Trophoblast cell (in vitro differentiated cells and primary cell): ENCODE measurements at regions not wholly inside any gene's neighbourhood (a gene's known extent, or its start where the extent isn't known, plus 50 kb on each side); places are given as distances from the start of the nearest gene placed in this dataset.

Experiments used
- DNase-seq, 2 donors: peaks; one replicate each; pipeline ENCODE4 v3.0.0-alpha.2; 2016
- H2AFZ ChIP-seq: 2 replicates; pipeline ENCODE4 v1.6.1; 2013; ENCODE audit warnings: low read length, moderate library complexity, mild to moderate bottlenecking; ENCODE audit not compliant: insufficient read depth, poor library complexity
- H2AK5ac ChIP-seq: 2 replicates; pipeline ENCODE4 v1.6.1; 2013; ENCODE audit warnings: mild to moderate bottlenecking, low read length
- H2BK120ac ChIP-seq: 2 replicates; pipeline ENCODE4 v1.6.1; 2013; ENCODE audit warnings: low read length, mild to moderate bottlenecking, moderate library complexity; ENCODE audit not compliant: insufficient read depth, poor library complexity
- H2BK12ac ChIP-seq: 2 replicates; pipeline ENCODE4 v1.6.1; 2013; ENCODE audit warnings: mild to moderate bottlenecking, low read length, moderate library complexity
- H2BK5ac ChIP-seq: 2 replicates; pipeline ENCODE4 v1.6.1; 2013; ENCODE audit warnings: low read length, low read depth, moderate library complexity, mild to moderate bottlenecking; ENCODE audit not compliant: poor library complexity
- H3K14ac ChIP-seq: 2 replicates; pipeline ENCODE4 v1.6.1; 2013; ENCODE audit warnings: mild to moderate bottlenecking, low read length
- H3K18ac ChIP-seq: 2 replicates; pipeline ENCODE4 v1.6.1; 2013; ENCODE audit warnings: mild to moderate bottlenecking, low read length
- H3K23ac ChIP-seq: 2 replicates; pipeline ENCODE4 v1.6.1; 2013; ENCODE audit warnings: low read length
- H3K27ac ChIP-seq: 2 replicates; pipeline ENCODE4 v1.5.1; 2013; ENCODE audit warnings: low read depth, mild to moderate bottlenecking, inconsistent platforms, low read length, moderate library complexity
- H3K27me3 ChIP-seq: 2 replicates; pipeline ENCODE4 v1.6.1; 2013; ENCODE audit warnings: inconsistent platforms, mild to moderate bottlenecking, low read length, moderate library complexity; ENCODE audit not compliant: insufficient read depth
- H3K36me3 ChIP-seq, 2 experiments: 1 replicate in 1 of 2; 2 replicates in 1 of 2; pipeline ENCODE4 v1.6.1; 2013; ENCODE audit warnings: low read length in 2 of 2, mild to moderate bottlenecking in 2 of 2, moderate library complexity in 1 of 2; ENCODE audit not compliant: insufficient read depth in 2 of 2, control insufficient read depth in 1 of 2
- H3K4ac ChIP-seq: 2 replicates; pipeline ENCODE4 v1.6.1; 2013; ENCODE audit warnings: low read depth, mild to moderate bottlenecking, low read length, moderate library complexity
- H3K4me1 ChIP-seq, 2 experiments: 1 replicate in 1 of 2; 2 replicates in 1 of 2; pipeline ENCODE4 v1.6.1; 2013; ENCODE audit warnings: low read length in 2 of 2, mild to moderate bottlenecking in 2 of 2, moderate library complexity in 1 of 2; ENCODE audit not compliant: insufficient read depth in 2 of 2, control insufficient read depth in 1 of 2
- H3K4me2 ChIP-seq: 2 replicates; pipeline ENCODE4 v1.6.1; 2013; ENCODE audit warnings: inconsistent platforms, mild to moderate bottlenecking, low read length, moderate library complexity
- H3K4me3 ChIP-seq: 2 replicates; pipeline ENCODE4 v1.5.1; 2013; ENCODE audit warnings: mild to moderate bottlenecking, low read depth, low read length, inconsistent platforms
- H3K79me1 ChIP-seq: one replicate; pipeline ENCODE4 v1.6.1; 2013; ENCODE audit warnings: low read length
- H3K79me2 ChIP-seq: 2 replicates; pipeline ENCODE4 v1.6.1; 2013; ENCODE audit warnings: low read length, mild to moderate bottlenecking; ENCODE audit not compliant: control insufficient read depth, insufficient read depth, poor library complexity
- H3K9ac ChIP-seq: 2 replicates; pipeline ENCODE4 v1.6.1; 2013; ENCODE audit warnings: mild to moderate bottlenecking, low read length
- H3K9me3 ChIP-seq: 2 replicates; pipeline ENCODE4 v1.6.1; 2013; ENCODE audit warnings: low read depth, mild to moderate bottlenecking, control low read depth, inconsistent platforms, low read length; ENCODE audit not compliant: insufficient read depth
- H4K12ac ChIP-seq: 2 replicates; pipeline ENCODE4 v1.6.1; 2013; ENCODE audit warnings: low read depth, mild to moderate bottlenecking, low read length, moderate library complexity
- H4K8ac ChIP-seq: 2 replicates; pipeline ENCODE4 v1.6.1; 2013; ENCODE audit warnings: low read depth, mild to moderate bottlenecking, low read length, moderate library complexity
- H4K91ac ChIP-seq: one replicate; pipeline ENCODE4 v1.6.1; 2013; ENCODE audit warnings: low read depth, mild to moderate bottlenecking, low read length, moderate library complexity
- WGBS: extraction: QIAGEN DNeasy Blood & Tissue Kit; methylation state at CpG from one replicate; pipeline ENCODE4 v1.1.7; 2013; ENCODE audit warnings: missing lambda C conversion rate; ENCODE audit not compliant: insufficient read length, insufficient coverage; ENCODE audit errors: extremely low coverage; 5-methylcytosine and 5-hydroxymethylcytosine counted together

GRCh38 chr5:158320178-158320674 lies 461.3 kb upstream of the CLINT1 start:
- H3K23ac ChIP-seq, result no peak overlapping the region
- no CpG with 5 or more reads among the region's 5 CpGs for WGBS

GRCh38 chr5:158317507-158317906 lies 458.6 kb upstream of the CLINT1 start:
- WGBS, result no CpG with 5 or more reads among the region's 4 CpGs
- H3K9me3 ChIP-seq, result no peaks in the 10 kb centered on the region

More at GRCh38 chr5:158320178-158320674, 461.3 kb upstream of the CLINT1 start:
- Histone ChIP-seq H3K79me1 (no peaks in the 10 kb centered on the region), H2AFZ (no peak overlapping the region), H3K9me3 (no peaks in the 10 kb centered on the region), H3K14ac (no peak overlapping the region), H3K27me3 (no peaks in the 10 kb centered on the region), H3K27ac (no peak overlapping the region), H4K91ac (no peak overlapping the region), H3K4me3 (no peak overlapping the region), H3K4me2 (no peak overlapping the region), H3K79me2 (no peaks in the 10 kb centered on the region), H3K4me1 (peaks cover 4% of the 10 kb centered on the region in 2 experiments), H4K8ac (no peak overlapping the region), H2AK5ac (no peak overlapping the region), H2BK12ac (no peak overlapping the region), H3K36me3 (no peaks in the 10 kb centered on the region), H3K9ac (no peak overlapping the region), H4K12ac (no peak overlapping the region), H2BK120ac (no peak overlapping the region), H2BK5ac (no peak overlapping the region), H3K18ac (no peak overlapping the region), H3K4ac (no peak overlapping the region)
- DNase-seq, result no peak

GRCh38 chr5:158313733-158314464 lies 455.0 kb upstream of the CLINT1 start:
- no peak overlapping the region for H4K8ac ChIP-seq
- H2BK12ac ChIP-seq, result no peak overlapping the region
- no peak overlapping the region for H3K27ac ChIP-seq
- H3K18ac ChIP-seq, result no peak overlapping the region
- DNase-seq, result no peak
- H3K4ac ChIP-seq, result no peak overlapping the region
- H3K9me3 ChIP-seq, result no peaks in the 10 kb centered on the region
- no peaks in the 10 kb centered on the region for H3K4me1 ChIP-seq
- no peak overlapping the region for H3K9ac ChIP-seq
- no peak overlapping the region for H3K4me3 ChIP-seq
- no peaks in the 10 kb centered on the region for H3K27me3 ChIP-seq
- no peaks in the 10 kb centered on the region for H3K79me2 ChIP-seq
- H3K23ac ChIP-seq, result no peak overlapping the region
- H2AFZ ChIP-seq, result no peak overlapping the region
- WGBS, result no CpG with 5 or more reads among the region's 15 CpGs
- no peaks in the 10 kb centered on the region for H3K36me3 ChIP-seq
- H4K12ac ChIP-seq, result no peak overlapping the region
- no peak overlapping the region for H4K91ac ChIP-seq
- no peak overlapping the region for H3K4me2 ChIP-seq
- H2BK120ac ChIP-seq, result no peak overlapping the region
- H2BK5ac ChIP-seq, result no peak overlapping the region
- no peak overlapping the region for H2AK5ac ChIP-seq
- H3K79me1 ChIP-seq, result no peaks in the 10 kb centered on the region
- H3K14ac ChIP-seq, result no peak overlapping the region

More at GRCh38 chr5:158317507-158317906, 458.6 kb upstream of the CLINT1 start:
- Histone ChIP-seq H2BK120ac (no peak overlapping the region), H4K12ac (no peak overlapping the region), H2AK5ac (no peak overlapping the region), H3K4me2 (no peak overlapping the region), H3K79me1 (no peaks in the 10 kb centered on the region), H2BK12ac (no peak overlapping the region), H2AFZ (no peak overlapping the region), H3K4ac (no peak overlapping the region), H2BK5ac (no peak overlapping the region), H3K14ac (no peak overlapping the region), H3K79me2 (no peaks in the 10 kb centered on the region), H3K4me1 (peaks cover 4% of the 10 kb centered on the region in 2 experiments), H3K23ac (no peak overlapping the region), H4K8ac (no peak overlapping the region), H3K36me3 (no peaks in the 10 kb centered on the region), H3K27me3 (no peaks in the 10 kb centered on the region), H3K4me3 (no peak overlapping the region), H3K18ac (no peak overlapping the region), H4K91ac (no peak overlapping the region), H3K9ac (no peak overlapping the region), H3K27ac (no peak overlapping the region)
- no peak for DNase-seq

GRCh38 chr5:158313027-158313732 lies 454.2 kb upstream of the CLINT1 start:
- H4K91ac ChIP-seq, result no peak overlapping the region
- H2BK5ac ChIP-seq, result no peak overlapping the region
- H2BK120ac ChIP-seq, result no peak overlapping the region
- no peaks in the 10 kb centered on the region for H3K79me2 ChIP-seq
- H4K12ac ChIP-seq, result no peak overlapping the region
- H3K27ac ChIP-seq, result no peak overlapping the region
- no peak overlapping the region for H2AFZ ChIP-seq
- H3K9ac ChIP-seq, result no peak overlapping the region
- no peak overlapping the region for H2AK5ac ChIP-seq
- no peak overlapping the region for H3K23ac ChIP-seq
- H3K14ac ChIP-seq, result no peak overlapping the region
- H4K8ac ChIP-seq, result no peak overlapping the region
- H3K4ac ChIP-seq, result no peak overlapping the region
- no peaks in the 10 kb centered on the region for H3K27me3 ChIP-seq
- H3K4me1 ChIP-seq, result no peaks in the 10 kb centered on the region
- H3K36me3 ChIP-seq, result no peaks in the 10 kb centered on the region
- no peak overlapping the region for H2BK12ac ChIP-seq
- no peaks in the 10 kb centered on the region for H3K79me1 ChIP-seq
- H3K18ac ChIP-seq, result no peak overlapping the region
- H3K4me2 ChIP-seq, result no peak overlapping the region
- no CpG with 5 or more reads among the region's 12 CpGs for WGBS
- no peak overlapping the region for H3K4me3 ChIP-seq
- H3K9me3 ChIP-seq, result no peaks in the 10 kb centered on the region
- DNase-seq, result no peak
